Endothelial cell (in vitro differentiated cells): ENCODE measurements at regions not wholly inside any gene's neighbourhood (a gene's known extent, or its start where the extent isn't known, plus 50 kb on each side); places are given as distances from the start of the nearest gene placed in this dataset.

Source experiments
- DNase-seq: peaks from one replicate; pipeline ENCODE4 v3.0.0; 2021; ENCODE audit warnings: low spot score
- H3K27ac Mint-ChIP-seq: one replicate; pipeline ENCODE4 v1.8.0; 2021; ENCODE audit warnings: mixed read lengths, inconsistent platforms; ENCODE audit not compliant: unreplicated experiment
- H3K27me3 Mint-ChIP-seq: one replicate; pipeline ENCODE4 v1.8.0; 2021; ENCODE audit warnings: mild to moderate bottlenecking, moderate library complexity, mixed read lengths, inconsistent platforms; ENCODE audit not compliant: unreplicated experiment
- H3K36me3 Mint-ChIP-seq: one replicate; pipeline ENCODE4 v1.8.0; 2021; ENCODE audit warnings: mild to moderate bottlenecking, low read depth, mixed read lengths, inconsistent platforms; ENCODE audit not compliant: unreplicated experiment
- H3K4me1 Mint-ChIP-seq: one replicate; pipeline ENCODE4 v1.8.0; 2021; ENCODE audit warnings: mild to moderate bottlenecking, mixed read lengths, inconsistent platforms; ENCODE audit not compliant: unreplicated experiment
- H3K4me3 Mint-ChIP-seq: one replicate; pipeline ENCODE4 v1.8.0; 2021; ENCODE audit warnings: mild to moderate bottlenecking, mixed read lengths, inconsistent platforms; ENCODE audit not compliant: unreplicated experiment
- H3K9me3 Mint-ChIP-seq: one replicate; pipeline ENCODE4 v1.8.0; 2021; ENCODE audit warnings: mixed read lengths, inconsistent platforms; ENCODE audit not compliant: unreplicated experiment
- TF ChIP-seq, protein P1 (sequence below): fragments of 200-600 bp; sonication (generic); IDR thresholded peaks from one replicate; pipeline ENCODE4 v1.5.0; 2021; ENCODE audit warnings: antibody characterized with exemption; ENCODE audit not compliant: unreplicated experiment

DNA sequence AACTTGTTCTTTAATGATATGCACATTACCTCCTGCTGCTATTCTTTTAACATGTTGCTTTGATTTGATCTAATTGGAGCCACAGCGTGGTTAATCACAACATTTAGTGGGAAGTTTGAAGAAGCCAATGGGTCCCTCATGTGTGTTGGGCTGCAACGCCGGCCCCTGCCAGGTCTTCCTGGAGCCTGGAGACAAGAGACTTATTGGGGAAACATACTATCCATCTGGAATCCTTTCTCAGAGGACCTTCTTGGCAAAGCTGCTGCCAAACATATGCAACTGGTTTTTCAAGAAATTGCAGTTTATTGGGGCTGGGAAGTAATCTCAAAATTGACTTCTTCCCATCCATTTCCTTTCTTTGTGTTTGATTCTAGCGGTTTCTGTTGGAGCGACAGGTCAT lies 396.3 kb upstream of the PROK2 start:
- no peaks in the 10 kb centered on the region for H3K9me3 Mint-ChIP-seq
- peaks cover 18% of the 10 kb centered on the region for H3K4me1 Mint-ChIP-seq
- no peaks in the 10 kb centered on the region for H3K27me3 Mint-ChIP-seq
- no peak overlapping the region for H3K27ac Mint-ChIP-seq
- TF ChIP-seq, protein P1, sequence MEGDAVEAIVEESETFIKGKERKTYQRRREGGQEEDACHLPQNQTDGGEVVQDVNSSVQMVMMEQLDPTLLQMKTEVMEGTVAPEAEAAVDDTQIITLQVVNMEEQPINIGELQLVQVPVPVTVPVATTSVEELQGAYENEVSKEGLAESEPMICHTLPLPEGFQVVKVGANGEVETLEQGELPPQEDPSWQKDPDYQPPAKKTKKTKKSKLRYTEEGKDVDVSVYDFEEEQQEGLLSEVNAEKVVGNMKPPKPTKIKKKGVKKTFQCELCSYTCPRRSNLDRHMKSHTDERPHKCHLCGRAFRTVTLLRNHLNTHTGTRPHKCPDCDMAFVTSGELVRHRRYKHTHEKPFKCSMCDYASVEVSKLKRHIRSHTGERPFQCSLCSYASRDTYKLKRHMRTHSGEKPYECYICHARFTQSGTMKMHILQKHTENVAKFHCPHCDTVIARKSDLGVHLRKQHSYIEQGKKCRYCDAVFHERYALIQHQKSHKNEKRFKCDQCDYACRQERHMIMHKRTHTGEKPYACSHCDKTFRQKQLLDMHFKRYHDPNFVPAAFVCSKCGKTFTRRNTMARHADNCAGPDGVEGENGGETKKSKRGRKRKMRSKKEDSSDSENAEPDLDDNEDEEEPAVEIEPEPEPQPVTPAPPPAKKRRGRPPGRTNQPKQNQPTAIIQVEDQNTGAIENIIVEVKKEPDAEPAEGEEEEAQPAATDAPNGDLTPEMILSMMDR, result no peak
- H3K4me3 Mint-ChIP-seq, result no peak overlapping the region
- H3K36me3 Mint-ChIP-seq, result no peaks in the 10 kb centered on the region
- DNase-seq, result no peak

DNA sequence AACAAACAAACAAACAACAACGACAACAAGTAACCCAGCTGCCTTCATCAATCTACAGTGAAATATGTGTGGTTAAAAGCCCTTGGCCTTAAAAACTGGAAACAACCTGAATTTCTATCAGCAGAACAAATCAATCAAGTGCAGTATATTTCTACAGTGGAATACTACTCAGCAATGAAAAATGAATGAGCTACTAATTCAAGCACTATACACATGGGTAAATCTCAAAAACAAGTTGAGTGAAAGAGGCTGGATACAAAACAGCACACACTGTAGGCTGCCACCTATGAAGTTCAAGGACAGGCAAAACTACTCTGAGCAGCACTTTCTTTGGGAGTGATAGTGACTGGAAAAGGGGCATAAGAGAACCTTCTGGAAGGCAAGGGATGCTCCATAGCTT lies 395.5 kb upstream of the PROK2 start:
- no peak overlapping the region for H3K4me3 Mint-ChIP-seq
- H3K4me1 Mint-ChIP-seq, result peaks cover 18% of the 10 kb centered on the region
- H3K36me3 Mint-ChIP-seq, result no peaks in the 10 kb centered on the region
- peaks cover 2% of the 10 kb centered on the region for H3K27me3 Mint-ChIP-seq
- no peaks in the 10 kb centered on the region for H3K9me3 Mint-ChIP-seq
- H3K27ac Mint-ChIP-seq, result no peak overlapping the region
- TF ChIP-seq, protein P1, result no peak
- no peak for DNase-seq

DNA sequence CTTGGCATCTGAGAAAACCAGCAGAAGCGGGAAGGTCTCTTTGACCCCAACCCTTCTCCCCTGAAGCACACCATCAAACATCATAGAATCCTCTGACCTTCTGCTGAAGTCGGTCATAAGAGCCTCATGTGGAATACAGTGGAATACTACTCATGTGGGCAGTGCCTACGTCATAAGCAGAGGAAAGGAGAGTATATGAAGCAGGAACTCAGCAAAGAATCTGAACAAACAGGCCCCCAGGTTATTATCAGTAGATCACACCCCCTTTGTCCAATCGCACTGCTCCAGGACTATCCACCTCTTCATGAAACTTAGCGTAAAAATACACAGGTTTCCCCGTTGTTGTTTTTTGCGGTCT lies 394.1 kb upstream of the PROK2 start:
- H3K4me3 Mint-ChIP-seq, result no peak overlapping the region
- no peaks in the 10 kb centered on the region for H3K36me3 Mint-ChIP-seq
- H3K27ac Mint-ChIP-seq, result no peak overlapping the region
- no peaks in the 10 kb centered on the region for H3K9me3 Mint-ChIP-seq
- TF ChIP-seq, protein P1, result no peak
- H3K4me1 Mint-ChIP-seq, result peaks cover 18% of the 10 kb centered on the region
- peaks cover 2% of the 10 kb centered on the region for H3K27me3 Mint-ChIP-seq
- DNase-seq, result no peak

DNA sequence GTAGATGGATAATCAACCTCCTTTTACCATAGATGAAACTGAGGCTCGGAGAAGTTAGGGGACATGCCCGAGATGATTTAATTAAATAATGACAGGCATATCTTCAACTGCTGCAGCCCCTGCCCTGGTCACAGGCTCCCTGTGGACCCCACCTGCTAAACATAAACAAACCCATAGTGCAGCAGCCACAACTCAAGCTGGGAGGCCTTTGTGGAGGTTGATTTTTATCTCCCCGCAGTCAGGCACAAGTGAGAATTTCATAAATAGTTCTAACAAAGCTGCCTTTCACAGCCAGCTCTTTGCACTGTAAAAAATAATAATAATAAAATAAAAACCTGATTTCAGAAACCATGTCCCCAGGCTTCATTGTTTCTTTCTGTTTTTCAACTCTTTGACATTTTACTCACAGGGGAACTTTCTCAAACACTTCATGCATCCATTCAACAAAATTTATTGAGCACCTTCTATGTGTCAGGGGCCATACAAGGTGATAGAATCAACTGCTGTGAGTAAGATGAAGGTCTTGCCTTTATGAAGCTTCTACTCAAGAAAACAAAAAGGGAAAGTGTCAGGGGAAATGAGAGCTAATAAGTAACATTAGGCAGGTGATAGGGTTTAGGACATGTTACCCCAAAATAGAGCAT lies 393.6 kb upstream of the PROK2 start:
- Mint-ChIP-seq H3K4me1 (peaks cover 18% of the 10 kb centered on the region), H3K27ac (no peak overlapping the region), H3K27me3 (peaks cover 2% of the 10 kb centered on the region), H3K9me3 (no peaks in the 10 kb centered on the region), H3K36me3 (no peaks in the 10 kb centered on the region), H3K4me3 (no peak overlapping the region)
- TF ChIP-seq, protein P1, result no peak
- DNase-seq, result no peak

DNA sequence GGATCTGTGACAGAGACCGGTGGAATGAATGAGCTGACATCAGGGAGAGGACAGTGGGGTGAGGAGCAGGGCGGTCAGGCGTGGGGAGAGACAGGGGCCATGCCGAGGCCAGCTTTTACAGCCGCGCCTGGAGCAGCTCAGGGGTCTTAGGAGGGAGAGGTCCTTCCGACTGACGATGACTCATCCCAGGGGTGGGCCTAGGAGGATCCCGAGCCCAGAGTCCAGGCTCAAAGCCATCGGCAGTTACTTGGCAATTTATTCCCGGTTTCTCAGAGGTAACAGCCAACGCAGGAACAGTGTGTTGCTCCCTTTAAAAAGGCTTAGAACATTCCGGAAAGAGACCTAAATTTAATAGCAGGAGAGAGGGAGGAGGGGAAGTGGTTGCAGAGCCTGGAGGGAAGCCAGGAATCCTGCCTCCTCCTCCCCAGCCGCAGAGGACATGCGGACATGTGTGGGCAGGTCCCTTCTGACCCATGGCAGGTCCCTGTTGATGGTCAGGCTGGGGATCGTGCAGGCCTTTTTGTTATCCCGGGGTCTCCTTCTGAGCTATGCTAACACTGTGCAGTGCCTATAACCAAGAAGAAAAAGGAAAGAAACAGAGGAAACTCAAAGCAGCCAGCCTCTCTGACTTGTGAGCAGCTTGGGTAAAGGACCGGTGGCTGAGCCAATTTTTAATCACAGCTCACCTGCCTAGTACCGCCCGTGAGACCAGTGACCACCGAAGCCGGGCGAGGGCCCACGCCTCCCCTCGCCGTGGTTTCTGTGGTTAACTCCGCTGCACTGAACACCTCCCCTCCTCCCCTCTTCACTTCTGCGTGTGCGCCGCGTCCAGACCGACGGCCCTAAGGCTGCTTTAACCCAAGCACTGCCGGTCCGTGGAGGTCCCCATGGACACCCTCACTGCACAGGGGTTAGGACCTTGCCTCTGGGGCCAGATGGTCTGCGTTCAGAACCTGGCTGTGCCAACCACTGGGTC lies 392.4 kb upstream of the PROK2 start:
- Mint-ChIP-seq H3K4me1 (peaks cover 12% of the 10 kb centered on the region), H3K27ac (no peak overlapping the region)
- TF ChIP-seq, protein P1, result no peak

More for the DNA sequence above, 392.4 kb upstream of the PROK2 start:
- H3K27me3 Mint-ChIP-seq, result peaks cover 2% of the 10 kb centered on the region
- DNase-seq, result no peak
- H3K36me3 Mint-ChIP-seq, result no peaks in the 10 kb centered on the region
- no peak overlapping the region for H3K4me3 Mint-ChIP-seq
- H3K9me3 Mint-ChIP-seq, result no peaks in the 10 kb centered on the region
